ENCODE measurements at regions not wholly inside any gene's neighbourhood (a gene's known extent, or its start where the extent isn't known, plus 50 kb on each side); places are given as distances from the start of the nearest gene placed in this dataset.

- Histone ChIP-seq H3K4me3 (ENCODE audit: low read depth in 1 of 3, low read length in 3 of 3) (no peak overlapping the region), H3K9ac (ENCODE audit: low read depth in 1 of 2, low read length in 2 of 2) (no peak overlapping the region), H3K4me1 (ENCODE audit: control insufficient read depth in 4 of 4, insufficient read depth in 4 of 4, low read length in 3 of 4) (no peaks in the 10 kb centered on the region), H3K9me3 (ENCODE audit: control insufficient read depth in 4 of 4, low read length in 3 of 4) (no peaks in the 10 kb centered on the region), H3K36me3 (ENCODE audit: control insufficient read depth in 4 of 4, insufficient read depth in 3 of 4, low read depth in 1 of 4, low read length in 3 of 4) (no peaks in the 10 kb centered on the region), H3K27ac (ENCODE audit: low read depth in 1 of 2, low read length in 2 of 2) (no peak overlapping the region), H3K27me3 (ENCODE audit: control insufficient read depth in 4 of 4, insufficient read depth in 4 of 4, low read length in 3 of 4) (no peaks in the 10 kb centered on the region)
- DNase-seq (ENCODE audit: low spot score): no peak
- no peak for TF ChIP-seq REST (IDR thresholded peaks at IDR 0.05)
- no peak for TF ChIP-seq HNF4G (IDR thresholded peaks at IDR 0.05)
- no peak for TF ChIP-seq CTCF (IDR thresholded peaks at IDR 0.05; ENCODE audit: low read depth, low read length, missing input control)
- no peak for TF ChIP-seq HNF4A (conservative IDR thresholded peaks at IDR 0.05)
- TF ChIP-seq EGR1 (IDR thresholded peaks at IDR 0.05; ENCODE audit: low read depth in 2 of 2): no peak
- TF ChIP-seq FOXA2 (IDR thresholded peaks at IDR 0.05): no peak
- TF ChIP-seq RAD21 (IDR thresholded peaks at IDR 0.05): no peak
- no peak for TF ChIP-seq RXRA (IDR thresholded peaks at IDR 0.05)
- no peak for TF ChIP-seq NR2F2 (IDR thresholded peaks at IDR 0.05)
- no peak for TF ChIP-seq FOXA1 (IDR thresholded peaks at IDR 0.05)
- no peak for TF ChIP-seq ZBTB33 (IDR thresholded peaks at IDR 0.05)
- no peak for TF ChIP-seq MAX (IDR thresholded peaks at IDR 0.05)
- TF ChIP-seq GABPA (IDR thresholded peaks at IDR 0.05 in 1 of 2, conservative IDR thresholded peaks at IDR 0.05 in 1 of 2): no peak
- 94% methylated on average over 3 of the region's 3 CpGs for WGBS
Measured at GRCh38 chr1:88230126-88230525, 453.9 kb upstream of the PKN2 start.

GRCh38 chr1:88237058-88237457 is 447.0 kb upstream of the PKN2 start:
- Histone ChIP-seq H3K9ac (ENCODE audit: low read depth in 1 of 2, low read length in 2 of 2) (no peak overlapping the region), H3K27me3 (ENCODE audit: control insufficient read depth in 4 of 4, insufficient read depth in 4 of 4, low read length in 3 of 4) (no peaks in the 10 kb centered on the region), H3K36me3 (ENCODE audit: control insufficient read depth in 4 of 4, insufficient read depth in 3 of 4, low read depth in 1 of 4, low read length in 3 of 4) (no peaks in the 10 kb centered on the region), H3K27ac (ENCODE audit: low read depth in 1 of 2, low read length in 2 of 2) (no peak overlapping the region), H3K4me1 (ENCODE audit: control insufficient read depth in 4 of 4, insufficient read depth in 4 of 4, low read length in 3 of 4) (no peaks in the 10 kb centered on the region), H3K9me3 (ENCODE audit: control insufficient read depth in 4 of 4, low read length in 3 of 4) (peaks cover 0 to 5% (median 2%) of the 10 kb centered on the region in 4 donors), H3K4me3 (ENCODE audit: low read depth in 1 of 3, low read length in 3 of 3) (no peak overlapping the region)
- WGBS: 60% methylated on average over 3 of the region's 3 CpGs
- no peak for DNase-seq (ENCODE audit: low spot score)
- TF ChIP-seq HNF4G (IDR thresholded peaks at IDR 0.05) (no peak), ATF3 (IDR thresholded peaks at IDR 0.05) (no peak), NR2F2 (IDR thresholded peaks at IDR 0.05) (no peak), SP1 (IDR thresholded peaks at IDR 0.05) (no peak), RAD21 (IDR thresholded peaks at IDR 0.05) (no peak), MAX (IDR thresholded peaks at IDR 0.05) (no peak), FOXA2 (IDR thresholded peaks at IDR 0.05) (no peak), EGR1 (IDR thresholded peaks at IDR 0.05; ENCODE audit: low read depth in 2 of 2) (no peak), YY1 (IDR thresholded peaks at IDR 0.05) (no peak), ZBTB33 (IDR thresholded peaks at IDR 0.05) (no peak), HNF4A (conservative IDR thresholded peaks at IDR 0.05) (no peak), REST (IDR thresholded peaks at IDR 0.05) (no peak), TAF1 (conservative IDR thresholded peaks at IDR 0.05) (no peak)
